ENCODE measurements at regions not wholly inside any gene's neighbourhood (a gene's known extent, or its start where the extent isn't known, plus 50 kb on each side); places are given as distances from the start of the nearest gene placed in this dataset.

DNA sequence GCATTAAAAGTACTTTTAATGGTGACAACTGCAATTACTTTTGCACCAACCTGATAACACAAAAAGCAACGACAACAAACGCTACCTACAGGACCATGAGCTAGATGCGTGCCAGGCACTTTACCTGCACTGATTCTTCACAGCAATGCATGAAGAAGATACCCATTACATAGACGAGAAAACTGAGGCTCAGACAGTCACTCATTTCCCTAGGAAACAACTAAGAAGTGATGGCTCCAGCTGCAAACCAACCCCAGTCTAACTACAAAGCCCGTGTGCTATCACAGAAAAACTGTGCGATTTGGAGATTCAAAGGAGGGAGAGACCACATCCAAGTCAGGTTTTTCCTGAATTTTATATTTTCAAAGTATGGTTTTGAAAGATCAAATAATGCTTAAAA is 80.1 kb upstream of the TP53I11 start:
- TF ChIP-seq, protein P1, sequence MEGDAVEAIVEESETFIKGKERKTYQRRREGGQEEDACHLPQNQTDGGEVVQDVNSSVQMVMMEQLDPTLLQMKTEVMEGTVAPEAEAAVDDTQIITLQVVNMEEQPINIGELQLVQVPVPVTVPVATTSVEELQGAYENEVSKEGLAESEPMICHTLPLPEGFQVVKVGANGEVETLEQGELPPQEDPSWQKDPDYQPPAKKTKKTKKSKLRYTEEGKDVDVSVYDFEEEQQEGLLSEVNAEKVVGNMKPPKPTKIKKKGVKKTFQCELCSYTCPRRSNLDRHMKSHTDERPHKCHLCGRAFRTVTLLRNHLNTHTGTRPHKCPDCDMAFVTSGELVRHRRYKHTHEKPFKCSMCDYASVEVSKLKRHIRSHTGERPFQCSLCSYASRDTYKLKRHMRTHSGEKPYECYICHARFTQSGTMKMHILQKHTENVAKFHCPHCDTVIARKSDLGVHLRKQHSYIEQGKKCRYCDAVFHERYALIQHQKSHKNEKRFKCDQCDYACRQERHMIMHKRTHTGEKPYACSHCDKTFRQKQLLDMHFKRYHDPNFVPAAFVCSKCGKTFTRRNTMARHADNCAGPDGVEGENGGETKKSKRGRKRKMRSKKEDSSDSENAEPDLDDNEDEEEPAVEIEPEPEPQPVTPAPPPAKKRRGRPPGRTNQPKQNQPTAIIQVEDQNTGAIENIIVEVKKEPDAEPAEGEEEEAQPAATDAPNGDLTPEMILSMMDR (IDR thresholded peaks at IDR 0.05; ENCODE audit: insufficient read depth, low read length, severe bottlenecking): no peak
- Histone ChIP-seq H3K27me3 (ENCODE audit: control insufficient read depth, insufficient read depth, low read length) (peaks cover 3% of the 10 kb centered on the region), H3K4me3 (ENCODE audit: low read depth, low read length) (no peak overlapping the region), H3K36me3 (ENCODE audit: control insufficient read depth, insufficient read depth, low read length) (no peaks in the 10 kb centered on the region)
- DNase-seq (ENCODE audit: low read depth): no peak
- FAIRE-seq: no peak

DNA sequence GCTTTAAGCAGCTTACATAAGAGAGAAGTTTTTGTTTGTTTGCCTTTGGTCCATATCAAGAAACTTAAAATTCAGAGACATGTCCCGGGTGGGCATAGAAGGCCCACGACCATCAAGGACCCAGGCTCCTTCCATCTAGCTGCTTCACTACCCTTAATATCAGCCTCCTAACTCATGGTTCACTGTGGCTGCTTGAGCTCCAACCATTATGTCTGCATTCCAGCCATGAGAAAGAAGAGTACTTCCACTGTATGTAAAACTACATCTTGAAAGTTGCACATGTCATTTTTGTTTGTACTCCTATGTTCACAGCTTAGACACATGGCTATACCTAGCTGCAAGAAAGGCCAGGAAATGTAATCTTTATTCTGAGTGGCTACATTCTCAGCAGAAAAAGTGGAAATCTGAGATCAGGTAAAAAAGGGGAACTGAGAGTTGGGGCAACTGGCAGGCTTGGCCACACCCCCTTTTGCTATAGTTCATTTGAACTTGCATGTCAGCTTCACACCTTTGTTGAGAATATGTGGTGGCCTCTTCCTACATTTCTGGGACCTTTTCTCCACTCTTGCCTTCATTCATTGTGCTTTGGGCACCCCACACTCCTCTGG is 81.3 kb upstream of the TP53I11 start:
- H3K36me3 ChIP-seq (ENCODE audit: control insufficient read depth, insufficient read depth, low read length): no peaks in the 10 kb centered on the region
- TF ChIP-seq, protein P1 (IDR thresholded peaks at IDR 0.05; ENCODE audit: insufficient read depth, low read length, severe bottlenecking): no peak
- FAIRE-seq: no peak
- H3K27me3 ChIP-seq (ENCODE audit: control insufficient read depth, insufficient read depth, low read length): peaks cover 3% of the 10 kb centered on the region
- DNase-seq (ENCODE audit: low read depth): no peak
- H3K4me3 ChIP-seq (ENCODE audit: low read depth, low read length): no peak overlapping the region

DNA sequence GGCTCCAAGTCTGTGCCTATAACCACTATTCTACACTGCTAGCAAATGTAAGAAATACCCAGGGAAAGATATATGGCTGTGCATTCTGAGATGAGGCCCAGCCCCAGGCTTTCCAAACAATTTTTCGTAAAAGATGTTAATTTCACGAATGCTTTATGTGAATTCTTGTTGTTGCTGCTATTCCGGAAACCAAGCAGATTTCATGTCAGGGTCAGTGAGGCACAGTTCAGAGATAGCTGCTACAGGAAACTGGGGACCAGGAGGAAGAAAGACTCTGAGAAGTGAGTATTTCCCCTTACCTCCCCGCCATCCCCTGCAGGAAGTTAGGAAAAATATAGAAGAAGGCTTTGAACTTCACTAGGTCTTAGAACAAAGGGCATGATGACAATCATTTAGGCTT is 84.7 kb upstream of the TP53I11 start:
- Histone ChIP-seq H3K27me3 (ENCODE audit: control insufficient read depth, insufficient read depth, low read length) (peaks cover 3% of the 10 kb centered on the region), H3K36me3 (ENCODE audit: control insufficient read depth, insufficient read depth, low read length) (no peaks in the 10 kb centered on the region), H3K4me3 (ENCODE audit: low read depth, low read length) (no peak overlapping the region)
- DNase-seq (ENCODE audit: low read depth): no peak
- no peak for FAIRE-seq
- TF ChIP-seq, protein P1 (IDR thresholded peaks at IDR 0.05; ENCODE audit: insufficient read depth, low read length, severe bottlenecking): no peak

DNA sequence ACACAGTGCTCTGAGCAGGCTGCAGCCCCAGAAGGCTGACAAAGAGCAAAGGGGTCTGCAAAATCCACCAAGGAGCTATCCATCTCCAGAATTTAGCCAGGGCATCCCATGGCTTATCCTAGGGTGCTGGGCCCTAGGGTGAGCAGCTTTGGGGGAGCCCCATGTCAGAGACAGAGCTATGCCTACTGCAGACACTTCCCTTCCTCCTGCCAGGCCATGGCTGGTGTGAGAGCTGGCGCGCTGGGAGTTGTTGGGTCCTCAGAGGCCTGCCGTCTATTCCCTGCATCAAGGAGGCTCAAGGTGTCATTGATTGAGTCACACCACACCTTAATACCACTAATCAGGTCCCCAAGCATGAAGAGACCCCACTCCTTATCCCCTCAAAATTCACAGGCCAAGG is 85.3 kb upstream of the TP53I11 start:
- DNase-seq (ENCODE audit: low read depth) (no peak), FAIRE-seq (no peak)
- no peaks in the 10 kb centered on the region for H3K36me3 ChIP-seq (ENCODE audit: control insufficient read depth, insufficient read depth, low read length)
- TF ChIP-seq, protein P1 (IDR thresholded peaks at IDR 0.05; ENCODE audit: insufficient read depth, low read length, severe bottlenecking): no peak
- H3K4me3 ChIP-seq (ENCODE audit: low read depth, low read length): no peak overlapping the region
- peaks cover 3% of the 10 kb centered on the region for H3K27me3 ChIP-seq (ENCODE audit: control insufficient read depth, insufficient read depth, low read length)

DNA sequence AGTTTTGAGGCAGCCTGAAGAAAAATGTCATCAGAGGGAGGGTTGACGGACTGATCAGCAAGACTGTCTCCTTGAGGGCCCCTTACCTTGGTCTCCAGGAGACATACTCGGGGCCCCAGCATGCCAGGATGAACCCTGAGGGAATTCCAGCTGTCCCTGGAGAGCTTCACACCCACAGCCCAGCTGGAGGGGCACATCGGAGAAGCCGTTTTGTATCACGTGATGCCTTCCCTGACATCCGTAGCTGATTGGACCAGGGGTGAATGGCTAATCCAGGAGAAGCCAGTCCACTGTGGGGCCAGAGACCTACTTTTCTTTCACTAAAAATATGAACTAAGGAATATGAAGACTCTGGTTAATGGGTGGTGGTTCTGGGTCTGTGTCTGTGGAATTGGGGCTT is 86.0 kb upstream of the TP53I11 start:
- Histone ChIP-seq H3K36me3 (ENCODE audit: control insufficient read depth, insufficient read depth, low read length) (no peaks in the 10 kb centered on the region), H3K27me3 (ENCODE audit: control insufficient read depth, insufficient read depth, low read length) (peaks cover 3% of the 10 kb centered on the region), H3K4me3 (ENCODE audit: low read depth, low read length) (no peak overlapping the region)
- FAIRE-seq (no peak), DNase-seq (ENCODE audit: low read depth) (no peak)
- TF ChIP-seq, protein P1 (IDR thresholded peaks at IDR 0.05; ENCODE audit: insufficient read depth, low read length, severe bottlenecking): no peak

DNA sequence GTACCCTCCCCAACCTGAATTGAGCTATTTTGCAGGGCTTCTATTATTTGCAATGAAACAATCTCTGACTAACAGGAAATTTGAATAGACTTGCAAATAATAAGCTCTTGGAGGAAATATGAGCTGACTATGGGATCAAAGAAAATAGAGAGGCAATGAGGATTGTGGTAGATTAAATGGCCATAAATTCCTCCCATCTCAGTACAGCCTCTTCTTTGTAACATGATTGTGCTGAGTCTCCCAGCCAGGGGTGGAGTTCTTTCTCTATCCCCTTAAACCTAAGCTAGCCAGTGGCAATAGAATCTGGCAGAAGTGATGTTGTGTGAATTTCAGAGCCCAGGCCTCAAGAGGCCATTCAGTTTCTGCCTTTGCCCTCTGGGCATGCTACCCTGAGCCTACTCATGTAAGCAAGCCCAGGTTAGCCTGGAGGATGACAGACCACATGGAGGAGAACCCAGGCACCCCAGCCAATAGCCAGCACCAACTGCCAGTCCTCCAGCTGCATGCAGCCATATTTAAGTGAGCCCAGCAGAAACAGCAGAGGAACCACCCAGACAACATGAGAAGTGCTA is 86.8 kb upstream of the TP53I11 start:
- Histone ChIP-seq H3K27me3 (ENCODE audit: control insufficient read depth, insufficient read depth, low read length) (peaks cover 3% of the 10 kb centered on the region), H3K36me3 (ENCODE audit: control insufficient read depth, insufficient read depth, low read length) (no peaks in the 10 kb centered on the region), H3K4me3 (ENCODE audit: low read depth, low read length) (no peak overlapping the region)
- DNase-seq (ENCODE audit: low read depth) (no peak), FAIRE-seq (no peak)
- TF ChIP-seq, protein P1 (IDR thresholded peaks at IDR 0.05; ENCODE audit: insufficient read depth, low read length, severe bottlenecking): no peak
